ENCODE measurements at regions not wholly inside any gene's neighbourhood (a gene's known extent, or its start where the extent isn't known, plus 50 kb on each side); places are given as distances from the start of the nearest gene placed in this dataset.

GRCh38 chr1:17886386-17886785, 131.3 kb downstream of the ACTL8 start:
- ATAC-seq = no peak
- no peak for TF ChIP-seq ESRRG (CRISPR knock-in tag; IDR thresholded peaks at IDR 0.05)
- no peak for TF ChIP-seq ZC3H10 (CRISPR knock-in tag; IDR thresholded peaks at IDR 0.05)
- TF ChIP-seq CREB5 (CRISPR knock-in tag; IDR thresholded peaks at IDR 0.05; ENCODE audit: low read depth) = no peak
- TF ChIP-seq SNAI2 (CRISPR knock-in tag; IDR thresholded peaks at IDR 0.05) = no peak
- no peak for TF ChIP-seq ISL1 (CRISPR knock-in tag; IDR thresholded peaks at IDR 0.05)
- TF ChIP-seq TOX (CRISPR knock-in tag; IDR thresholded peaks at IDR 0.05; ENCODE audit: borderline replicate concordance) = no peak
- TF ChIP-seq CSDC2 (CRISPR knock-in tag; IDR thresholded peaks at IDR 0.05) = no peak
- TF ChIP-seq ZNF8 (CRISPR knock-in tag; IDR thresholded peaks at IDR 0.05) = no peak
- TF ChIP-seq TCF4 (CRISPR knock-in tag; IDR thresholded peaks at IDR 0.05; ENCODE audit: borderline replicate concordance) = no peak
- TF ChIP-seq BACH2 (CRISPR knock-in tag; IDR thresholded peaks at IDR 0.05; ENCODE audit: borderline replicate concordance) = no peak
- TF ChIP-seq PATZ1 (CRISPR knock-in tag; IDR thresholded peaks at IDR 0.05; ENCODE audit: borderline replicate concordance) = no peak
- TF ChIP-seq CSRNP3 (CRISPR knock-in tag; IDR thresholded peaks at IDR 0.05) = no peak
- no peak for TF ChIP-seq TSHZ2 (CRISPR knock-in tag; IDR thresholded peaks at IDR 0.05)
- TF ChIP-seq ZNF70 (CRISPR knock-in tag; IDR thresholded peaks at IDR 0.05) = no peak
- TF ChIP-seq ZFP3 (CRISPR knock-in tag; IDR thresholded peaks at IDR 0.05) = no peak
- TF ChIP-seq ZFP30 (CRISPR knock-in tag; IDR thresholded peaks at IDR 0.05) = no peak
- TF ChIP-seq ZNF565 (CRISPR knock-in tag; conservative IDR thresholded peaks at IDR 0.05; ENCODE audit: low read depth) = no peak
- TF ChIP-seq ARNTL (CRISPR knock-in tag; IDR thresholded peaks at IDR 0.05; ENCODE audit: borderline replicate concordance, low read depth) = no peak

GRCh38 chr1:17886838-17887441, 131.8 kb downstream of the ACTL8 start:
- ATAC-seq = no peak
- no peak for TF ChIP-seq CREB5 (CRISPR knock-in tag; IDR thresholded peaks at IDR 0.05; ENCODE audit: low read depth)
- no peak for TF ChIP-seq GLIS3 (CRISPR knock-in tag; IDR thresholded peaks at IDR 0.05)
- TF ChIP-seq ZFP3 (CRISPR knock-in tag; IDR thresholded peaks at IDR 0.05) = no peak
- no peak for TF ChIP-seq CSRNP3 (CRISPR knock-in tag; IDR thresholded peaks at IDR 0.05)
- no peak for TF ChIP-seq PATZ1 (CRISPR knock-in tag; IDR thresholded peaks at IDR 0.05; ENCODE audit: borderline replicate concordance)
- no peak for TF ChIP-seq PPARA (CRISPR knock-in tag; IDR thresholded peaks at IDR 0.05; ENCODE audit: borderline replicate concordance)
- TF ChIP-seq SNAI2 (CRISPR knock-in tag; IDR thresholded peaks at IDR 0.05) = no peak
- no peak for TF ChIP-seq BACH2 (CRISPR knock-in tag; IDR thresholded peaks at IDR 0.05; ENCODE audit: borderline replicate concordance)
- TF ChIP-seq ARNTL (CRISPR knock-in tag; IDR thresholded peaks at IDR 0.05; ENCODE audit: borderline replicate concordance, low read depth) = no peak
- no peak for TF ChIP-seq TOX (CRISPR knock-in tag; IDR thresholded peaks at IDR 0.05; ENCODE audit: borderline replicate concordance)
- TF ChIP-seq OSR1 (CRISPR knock-in tag; IDR thresholded peaks at IDR 0.05) = no peak
- TF ChIP-seq POU6F1 (CRISPR knock-in tag; IDR thresholded peaks at IDR 0.05; ENCODE audit: borderline replicate concordance, low read depth) = no peak
- TF ChIP-seq ZNF8 (CRISPR knock-in tag; IDR thresholded peaks at IDR 0.05) = no peak
- TF ChIP-seq ZFP30 (CRISPR knock-in tag; IDR thresholded peaks at IDR 0.05) = no peak
- TF ChIP-seq ZNF70 (CRISPR knock-in tag; IDR thresholded peaks at IDR 0.05) = no peak
- no peak for TF ChIP-seq ZC3H10 (CRISPR knock-in tag; IDR thresholded peaks at IDR 0.05)
- no peak for TF ChIP-seq ISL1 (CRISPR knock-in tag; IDR thresholded peaks at IDR 0.05)
- TF ChIP-seq ZNF565 (CRISPR knock-in tag; conservative IDR thresholded peaks at IDR 0.05; ENCODE audit: low read depth) = no peak
- no peak for TF ChIP-seq RARB (CRISPR knock-in tag; IDR thresholded peaks at IDR 0.05)
